DOHH2 (cell line): ENCODE measurements at regions not wholly inside any gene's neighbourhood (a gene's known extent, or its start where the extent isn't known, plus 50 kb on each side); places are given as distances from the start of the nearest gene placed in this dataset.

Experiments
- H3F3A ChIP-seq: fragments of 200-600 bp; sonication (generic), shearing (Covaris generic); 2 replicates; pipeline ENCODE4 v1.6.0; 2016; ENCODE audit warnings: antibody characterized with exemption, mild to moderate bottlenecking; ENCODE audit not compliant: control insufficient read depth, insufficient read depth
- H3K27ac ChIP-seq: fragments of 200-600 bp; sonication (generic); 2 replicates; pipeline ENCODE4 v1.5.1; 2014; ENCODE audit warnings: low read depth, mild to moderate bottlenecking, low read length, moderate library complexity
- H3K27me3 ChIP-seq: fragments of 200-600 bp; sonication (generic); 2 replicates; pipeline ENCODE4 v1.6.1; 2014; ENCODE audit warnings: mild to moderate bottlenecking, low read length, mixed read lengths; ENCODE audit not compliant: control insufficient read depth
- H3K36me3 ChIP-seq: fragments of 200-600 bp; sonication (generic); 2 replicates; pipeline ENCODE4 v1.6.1; 2014; ENCODE audit warnings: mild to moderate bottlenecking, low read length, moderate library complexity, mixed read lengths; ENCODE audit not compliant: control insufficient read depth
- H3K4me1 ChIP-seq: fragments of 200-600 bp; sonication (generic); 2 replicates; pipeline ENCODE4 v1.6.1; 2014; ENCODE audit warnings: mild to moderate bottlenecking, low read length, mixed read lengths; ENCODE audit not compliant: control insufficient read depth
- H3K4me2 ChIP-seq: fragments of 200-600 bp; sonication (generic); 2 replicates; pipeline ENCODE4 v1.6.0; 2014; ENCODE audit warnings: mild to moderate bottlenecking, low read length, moderate library complexity
- H3K4me3 ChIP-seq: fragments of 200-600 bp; sonication (generic); 2 replicates; pipeline ENCODE4 v1.5.1; 2014; ENCODE audit warnings: mild to moderate bottlenecking, low read length, mixed read lengths
- H3K79me2 ChIP-seq: fragments of 200-600 bp; sonication (generic); 2 replicates; pipeline ENCODE4 v1.6.1; 2014; ENCODE audit warnings: mild to moderate bottlenecking, low read length, mixed read lengths; ENCODE audit not compliant: control insufficient read depth
- H3K9me2 ChIP-seq: fragments of 200-600 bp; sonication (generic); replicated peaks from 2 replicates; pipeline ENCODE4 v1.6.1; 2014; ENCODE audit warnings: mild to moderate bottlenecking, low read length, mixed read lengths; ENCODE audit not compliant: control insufficient read depth
- H3K9me3 ChIP-seq: fragments of 200-600 bp; sonication (generic); 2 replicates; pipeline ENCODE4 v1.6.1; 2014; ENCODE audit warnings: antibody characterized with exemption, low read length, mixed read lengths; ENCODE audit not compliant: control insufficient read depth, insufficient read depth
- H4K20me1 ChIP-seq: fragments of 200-600 bp; sonication (generic); 2 replicates; pipeline ENCODE4 v1.6.0; 2014; ENCODE audit warnings: low read depth, mild to moderate bottlenecking, antibody characterized with exemption, low read length, moderate library complexity; ENCODE audit not compliant: control insufficient read depth, insufficient read depth
- EZH2phosphoT487 ChIP-seq: fragments of 200-600 bp; sonication (generic); IDR thresholded peaks from 2 replicates; pipeline ENCODE4 v1.6.1; 2017; ENCODE audit warnings: borderline replicate concordance, mild to moderate bottlenecking, antibody characterized with exemption, low read length, moderate library complexity, mixed read lengths
- TF ChIP-seq, protein P1 (sequence below): fragments of 200-600 bp; sonication (generic); IDR thresholded peaks from one replicate; pipeline ENCODE4 v1.5.1; 2014; ENCODE audit warnings: antibody characterized with exemption, mild to moderate bottlenecking, low read depth, low read length; ENCODE audit not compliant: poor library complexity, severe bottlenecking

DNA sequence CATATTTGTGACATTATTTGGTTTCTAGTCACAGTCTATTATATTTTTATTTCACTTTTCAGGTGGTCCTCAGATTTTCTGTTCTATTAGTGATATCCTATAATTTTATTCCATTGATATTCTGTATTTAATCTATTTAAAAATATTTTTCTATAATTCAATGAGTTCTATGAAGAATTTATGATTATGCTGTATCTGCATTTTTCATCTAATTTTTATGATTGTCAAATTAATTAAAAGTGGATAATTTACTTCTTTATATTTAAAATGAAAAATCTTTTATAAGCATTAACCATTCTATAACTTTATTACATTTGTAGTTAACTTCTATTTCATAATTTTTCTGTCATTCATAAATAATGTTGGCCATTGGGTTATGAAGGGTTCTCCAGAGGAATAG, 387.4 kb upstream of the LRRC7 start:
- Histone ChIP-seq H3K27ac (no peak overlapping the region), H3F3A (no peaks in the 10 kb centered on the region), H3K27me3 (no peaks in the 10 kb centered on the region), H3K9me2 (no peaks in the 10 kb centered on the region), H3K4me2 (no peak overlapping the region), H3K36me3 (no peaks in the 10 kb centered on the region), H4K20me1 (no peaks in the 10 kb centered on the region), H3K4me1 (no peaks in the 10 kb centered on the region), H3K4me3 (no peak overlapping the region), H3K9me3 (no peaks in the 10 kb centered on the region), H3K79me2 (no peaks in the 10 kb centered on the region)
- no peak for TF ChIP-seq EZH2phosphoT487
- TF ChIP-seq, protein P1, sequence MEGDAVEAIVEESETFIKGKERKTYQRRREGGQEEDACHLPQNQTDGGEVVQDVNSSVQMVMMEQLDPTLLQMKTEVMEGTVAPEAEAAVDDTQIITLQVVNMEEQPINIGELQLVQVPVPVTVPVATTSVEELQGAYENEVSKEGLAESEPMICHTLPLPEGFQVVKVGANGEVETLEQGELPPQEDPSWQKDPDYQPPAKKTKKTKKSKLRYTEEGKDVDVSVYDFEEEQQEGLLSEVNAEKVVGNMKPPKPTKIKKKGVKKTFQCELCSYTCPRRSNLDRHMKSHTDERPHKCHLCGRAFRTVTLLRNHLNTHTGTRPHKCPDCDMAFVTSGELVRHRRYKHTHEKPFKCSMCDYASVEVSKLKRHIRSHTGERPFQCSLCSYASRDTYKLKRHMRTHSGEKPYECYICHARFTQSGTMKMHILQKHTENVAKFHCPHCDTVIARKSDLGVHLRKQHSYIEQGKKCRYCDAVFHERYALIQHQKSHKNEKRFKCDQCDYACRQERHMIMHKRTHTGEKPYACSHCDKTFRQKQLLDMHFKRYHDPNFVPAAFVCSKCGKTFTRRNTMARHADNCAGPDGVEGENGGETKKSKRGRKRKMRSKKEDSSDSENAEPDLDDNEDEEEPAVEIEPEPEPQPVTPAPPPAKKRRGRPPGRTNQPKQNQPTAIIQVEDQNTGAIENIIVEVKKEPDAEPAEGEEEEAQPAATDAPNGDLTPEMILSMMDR, result no peak

DNA sequence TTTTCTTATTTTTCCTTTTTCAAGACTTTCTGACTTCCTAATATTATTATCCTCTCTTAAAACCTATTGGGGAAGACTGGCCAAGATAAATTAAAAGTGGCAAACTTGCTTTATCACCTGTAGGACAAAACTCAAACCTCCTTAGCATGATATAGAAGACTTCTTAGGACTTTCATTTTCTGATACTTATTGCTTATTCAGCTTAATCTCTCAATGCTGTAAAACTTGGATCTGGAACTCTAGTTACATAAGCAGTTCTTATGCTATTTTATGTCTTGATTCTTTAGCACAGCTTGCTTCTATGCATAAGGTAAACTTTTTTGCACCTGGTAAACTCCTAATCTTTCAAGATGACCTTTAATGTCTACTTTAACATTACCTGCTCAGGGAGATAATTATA, 382.3 kb upstream of the LRRC7 start:
- TF ChIP-seq EZH2phosphoT487, result no peak
- TF ChIP-seq, protein P1, result no peak
- H3K79me2 ChIP-seq, result no peaks in the 10 kb centered on the region
- H3K27me3 ChIP-seq, result no peaks in the 10 kb centered on the region
- no peak overlapping the region for H3K4me3 ChIP-seq
- no peaks in the 10 kb centered on the region for H3K4me1 ChIP-seq
- no peak overlapping the region for H3K4me2 ChIP-seq
- no peaks in the 10 kb centered on the region for H4K20me1 ChIP-seq
- H3K36me3 ChIP-seq, result no peaks in the 10 kb centered on the region
- H3K9me3 ChIP-seq, result no peaks in the 10 kb centered on the region
- H3K9me2 ChIP-seq, result no peaks in the 10 kb centered on the region
- no peaks in the 10 kb centered on the region for H3F3A ChIP-seq
- H3K27ac ChIP-seq, result no peak overlapping the region

DNA sequence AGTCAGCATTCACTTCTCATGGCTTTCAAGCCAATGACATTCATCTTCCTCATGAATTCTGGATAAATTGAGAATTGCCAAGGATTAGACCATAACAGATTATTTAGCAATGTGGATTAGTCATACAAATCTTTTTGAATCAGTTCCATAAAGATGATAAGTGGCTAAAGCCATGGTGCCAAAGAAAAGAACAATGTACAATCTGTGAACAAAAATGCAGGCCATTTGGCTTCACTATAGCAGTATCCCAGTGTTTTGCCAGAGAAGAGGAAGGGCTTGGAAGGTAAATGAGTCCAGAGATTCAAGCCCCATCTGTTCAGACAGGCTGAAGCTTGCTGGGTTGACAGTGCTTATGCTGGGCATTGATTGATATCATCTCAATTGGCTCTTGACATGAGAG, 376.4 kb upstream of the LRRC7 start:
- Histone ChIP-seq H3K36me3 (no peaks in the 10 kb centered on the region), H3K27ac (no peak overlapping the region), H3K27me3 (no peaks in the 10 kb centered on the region), H3K4me1 (no peaks in the 10 kb centered on the region), H3K9me3 (no peaks in the 10 kb centered on the region), H3K4me2 (no peak overlapping the region), H3K79me2 (no peaks in the 10 kb centered on the region), H3K4me3 (no peak overlapping the region), H4K20me1 (no peaks in the 10 kb centered on the region), H3F3A (no peaks in the 10 kb centered on the region), H3K9me2 (no peaks in the 10 kb centered on the region)
- TF ChIP-seq, protein P1, result no peak
- no peak for TF ChIP-seq EZH2phosphoT487

DNA sequence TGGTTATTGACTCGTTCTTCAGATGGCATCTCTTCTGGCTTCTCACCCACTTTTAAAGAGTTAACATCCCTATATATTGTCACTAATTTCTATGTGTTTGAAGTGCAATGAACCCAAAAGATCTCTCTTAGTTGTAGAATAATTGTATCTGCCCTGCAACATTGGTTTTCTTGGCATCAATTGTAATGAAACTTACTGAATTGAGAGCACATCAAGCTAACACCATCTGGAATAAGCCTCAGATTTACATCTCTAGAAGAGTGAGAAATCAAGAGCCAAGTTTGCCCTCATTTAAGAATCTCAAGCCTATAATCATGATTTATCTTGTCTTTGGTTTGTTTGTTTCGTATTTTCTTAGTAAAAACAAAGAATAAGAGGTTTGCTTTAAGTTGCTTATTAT, 372.6 kb upstream of the LRRC7 start:
- TF ChIP-seq EZH2phosphoT487, result no peak
- TF ChIP-seq, protein P1, result no peak
- H3K79me2 ChIP-seq, result no peaks in the 10 kb centered on the region
- H3K27me3 ChIP-seq, result no peaks in the 10 kb centered on the region
- no peaks in the 10 kb centered on the region for H3K9me2 ChIP-seq
- H3K4me2 ChIP-seq, result no peak overlapping the region
- no peaks in the 10 kb centered on the region for H4K20me1 ChIP-seq
- no peaks in the 10 kb centered on the region for H3K36me3 ChIP-seq
- no peaks in the 10 kb centered on the region for H3F3A ChIP-seq
- H3K27ac ChIP-seq, result no peak overlapping the region
- H3K4me3 ChIP-seq, result no peak overlapping the region
- H3K4me1 ChIP-seq, result no peaks in the 10 kb centered on the region
- H3K9me3 ChIP-seq, result no peaks in the 10 kb centered on the region
